ENCODE measurements at regions not wholly inside any gene's neighbourhood (a gene's known extent, or its start where the extent isn't known, plus 50 kb on each side); places are given as distances from the start of the nearest gene placed in this dataset.

DNA sequence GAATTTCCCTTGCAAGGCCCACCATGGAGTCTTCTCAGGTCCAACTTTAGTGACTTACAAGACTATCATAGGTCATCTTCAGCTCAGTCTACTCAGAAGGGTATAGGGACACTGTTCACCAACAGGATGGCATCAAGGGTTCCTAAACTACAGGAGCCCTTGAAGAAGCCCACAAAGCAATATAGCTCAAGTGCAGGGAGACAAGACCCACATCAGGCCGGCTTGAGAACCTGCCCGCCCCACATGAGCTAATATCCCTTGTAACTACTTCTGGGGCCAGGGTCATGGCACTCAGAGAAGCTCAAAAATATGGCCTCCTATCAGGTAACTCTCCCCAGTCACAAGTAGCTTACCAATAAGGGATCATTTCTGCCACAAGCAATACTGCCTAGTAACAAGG, 249.9 kb downstream of the CDK5RAP2 start:
- TF ChIP-seq POLR2A (IDR thresholded peaks at IDR 0.05; ENCODE audit: low read depth, low read length), result no peak
- TF ChIP-seq POLR2AphosphoS5 (IDR thresholded peaks at IDR 0.05; ENCODE audit: low read depth, low read length), result no peak
- TF ChIP-seq TAF1 (IDR thresholded peaks at IDR 0.05; ENCODE audit: low read depth, low read length), result no peak

Measured in GM12891 (cell line).